ENCODE measurements at regions not wholly inside any gene's neighbourhood (a gene's known extent, or its start where the extent isn't known, plus 50 kb on each side); places are given as distances from the start of the nearest gene placed in this dataset.
"Not testable (repeated sequence)": the region's sequence is repeated elsewhere in the genome, so short reads cannot be mapped to it uniquely, and the experiment has no call there.

- no peak for DNase-seq
Observed at GRCh38 chr3:117871934-117872333, 1162.4 kb downstream of the TUSC7 start.

DNA sequence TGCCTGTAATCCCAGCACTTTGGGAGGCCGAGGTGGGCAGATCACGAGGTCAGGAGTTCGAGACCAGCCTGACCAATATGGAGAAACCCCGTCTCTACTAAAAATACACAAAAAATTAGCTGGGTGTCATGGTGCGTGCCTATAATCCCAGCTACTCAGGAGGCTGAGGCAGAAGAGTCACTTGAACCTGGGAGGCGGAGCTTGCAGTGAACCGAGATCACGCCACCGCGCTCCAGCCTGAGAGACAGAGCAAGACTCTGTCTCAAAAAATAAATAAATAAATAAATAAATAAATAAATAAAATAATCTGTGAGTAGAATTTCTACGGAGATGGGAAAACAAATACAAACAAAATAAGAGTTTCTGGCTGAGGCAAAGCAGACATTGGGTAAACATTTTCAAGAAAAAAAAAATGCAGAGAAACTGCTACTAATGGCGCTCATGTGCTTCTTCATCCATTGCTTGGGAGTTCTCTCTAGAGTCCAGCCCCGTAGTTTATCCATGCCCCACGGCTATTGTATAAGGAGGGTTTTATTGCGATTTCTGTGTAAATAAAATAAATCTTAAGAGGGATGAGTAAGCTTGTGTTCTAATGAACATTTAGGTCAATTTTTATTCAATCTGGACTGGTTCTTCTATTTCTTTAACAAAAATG is 1161.9 kb downstream of the IGSF11 start:
- DNase-seq, result not testable (repeated sequence)

DNA sequence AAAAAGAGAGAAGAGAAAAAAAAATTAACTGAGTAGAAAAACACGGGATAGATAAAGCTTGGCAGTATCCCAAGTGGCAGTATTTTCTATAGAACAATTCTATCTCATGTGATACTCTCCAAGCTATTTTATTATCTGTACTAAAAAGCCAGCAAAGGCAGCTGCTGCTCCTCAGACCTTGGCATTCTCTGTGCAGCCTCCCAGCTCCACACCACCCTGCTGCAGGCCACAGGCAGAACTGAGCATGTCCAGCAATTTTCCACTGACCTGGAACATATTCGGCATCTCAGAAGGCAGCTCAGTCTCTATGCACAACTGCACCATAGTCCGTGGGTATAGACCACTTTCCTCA is 1161.4 kb downstream of the IGSF11 start:
- peak; percentile 26 for DNase-seq

- DNase-seq, result no peak
Observed at GRCh38 chr3:117874028-117874690, 1160.5 kb downstream of the IGSF11 start.

DNA sequence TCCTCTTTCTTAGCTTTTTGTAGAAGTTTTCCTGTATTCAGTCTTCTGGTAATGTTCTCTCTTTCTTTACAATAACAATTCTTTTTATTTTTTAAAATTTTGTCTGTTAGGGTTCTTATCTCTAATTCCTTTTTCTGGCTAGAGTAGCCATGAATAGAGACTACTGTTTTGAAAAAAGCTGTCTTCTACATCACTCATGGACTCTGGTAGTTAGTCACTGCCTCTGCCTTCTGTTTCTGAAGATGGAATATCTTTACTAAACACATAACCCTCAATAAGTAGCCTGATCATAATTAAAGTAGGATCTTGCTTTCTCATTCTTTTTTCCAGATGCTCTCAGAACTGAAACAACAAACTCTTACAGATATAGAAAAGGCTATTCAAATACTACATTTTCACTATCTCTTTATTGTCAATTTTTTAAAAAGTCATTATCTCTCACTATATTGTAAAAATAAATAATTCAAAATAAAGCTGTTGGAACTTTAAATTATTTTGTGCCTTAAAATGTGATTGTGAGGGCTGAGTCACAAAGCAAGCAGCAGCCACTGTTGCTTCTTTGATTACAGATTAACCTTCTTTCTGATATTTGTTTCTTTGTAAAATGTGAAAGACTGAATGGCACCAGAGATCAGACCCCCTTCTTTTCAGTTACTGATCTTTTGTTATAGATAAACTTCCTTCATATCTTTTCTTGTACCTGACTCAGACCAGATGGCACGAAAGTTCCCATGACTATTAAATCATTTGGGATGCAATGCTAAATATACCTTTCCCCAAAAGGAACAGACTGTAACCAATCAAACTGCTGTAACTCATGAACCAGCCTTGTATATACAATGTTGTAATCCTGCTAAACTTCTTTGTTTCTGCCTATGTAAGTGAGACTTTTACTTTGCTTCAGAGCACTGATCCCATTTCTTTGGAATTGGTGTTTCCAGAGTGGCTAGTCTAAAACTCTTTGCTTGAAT is 1159.5 kb downstream of the IGSF11 start:
- no peak for DNase-seq

GRCh38 chr3:117875887-117876286 is 1158.8 kb downstream of the IGSF11 start:
- no peak for DNase-seq

- no peak for DNase-seq
Observed at GRCh38 chr3:117880638-117881037, 1154.0 kb downstream of the IGSF11 start.

GRCh38 chr3:117881210-117881609 is 1153.4 kb downstream of the IGSF11 start:
- no peak for DNase-seq

- DNase-seq, result no peak
Observed at GRCh38 chr3:117885011-117885441, 1149.6 kb downstream of the IGSF11 start.

- DNase-seq, result no peak
Observed at GRCh38 chr3:117886147-117886546, 1148.5 kb downstream of the IGSF11 start.

DNA sequence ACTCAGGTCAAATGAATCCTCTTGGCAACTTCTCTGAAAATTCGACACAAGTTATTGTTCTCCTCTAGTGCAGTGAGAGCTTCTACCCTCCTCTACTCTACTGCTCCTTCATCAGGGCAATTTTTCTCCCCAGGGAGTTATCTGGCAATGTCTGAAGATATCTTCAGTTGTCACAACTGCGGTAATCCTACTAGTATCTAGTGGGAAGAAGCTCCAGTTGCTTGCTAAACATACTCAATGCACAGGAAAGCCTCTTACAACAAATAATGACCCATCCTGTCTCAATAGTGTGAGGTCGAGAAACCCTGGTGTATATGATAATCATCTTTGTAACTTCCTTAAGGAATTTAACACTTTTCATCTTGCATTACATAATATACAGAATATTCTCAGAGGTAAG is 1147.6 kb downstream of the IGSF11 start:
- no peak for DNase-seq

GRCh38 chr3:117887901-117888300 is 1146.7 kb downstream of the IGSF11 start:
- DNase-seq, result no peak

GRCh38 chr3:117892431-117892841 is 1142.2 kb downstream of the IGSF11 start:
- no peak for DNase-seq

DNA sequence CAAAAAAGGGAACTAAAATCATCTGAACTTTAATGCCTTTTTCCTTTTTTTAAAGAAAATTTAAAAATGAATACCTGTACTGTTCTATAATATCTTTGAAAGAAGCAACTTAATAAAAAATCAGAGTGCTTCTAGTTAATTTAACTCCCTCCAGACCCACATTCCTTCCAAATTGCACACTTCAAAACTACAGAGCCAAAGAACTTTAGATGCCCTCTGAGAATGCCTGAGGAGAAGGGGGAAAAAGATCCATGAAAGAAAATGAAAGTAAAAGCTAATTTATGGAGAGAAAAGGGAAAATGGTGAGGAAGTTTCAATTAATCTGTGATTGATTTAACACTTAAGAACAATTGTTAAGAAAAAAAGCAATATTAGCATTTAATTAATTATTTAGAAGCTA is 1141.6 kb downstream of the IGSF11 start:
- DNase-seq, result no peak

- DNase-seq, result no peak
Observed at GRCh38 chr3:117893638-117894037, 1141.0 kb downstream of the IGSF11 start.

DNA sequence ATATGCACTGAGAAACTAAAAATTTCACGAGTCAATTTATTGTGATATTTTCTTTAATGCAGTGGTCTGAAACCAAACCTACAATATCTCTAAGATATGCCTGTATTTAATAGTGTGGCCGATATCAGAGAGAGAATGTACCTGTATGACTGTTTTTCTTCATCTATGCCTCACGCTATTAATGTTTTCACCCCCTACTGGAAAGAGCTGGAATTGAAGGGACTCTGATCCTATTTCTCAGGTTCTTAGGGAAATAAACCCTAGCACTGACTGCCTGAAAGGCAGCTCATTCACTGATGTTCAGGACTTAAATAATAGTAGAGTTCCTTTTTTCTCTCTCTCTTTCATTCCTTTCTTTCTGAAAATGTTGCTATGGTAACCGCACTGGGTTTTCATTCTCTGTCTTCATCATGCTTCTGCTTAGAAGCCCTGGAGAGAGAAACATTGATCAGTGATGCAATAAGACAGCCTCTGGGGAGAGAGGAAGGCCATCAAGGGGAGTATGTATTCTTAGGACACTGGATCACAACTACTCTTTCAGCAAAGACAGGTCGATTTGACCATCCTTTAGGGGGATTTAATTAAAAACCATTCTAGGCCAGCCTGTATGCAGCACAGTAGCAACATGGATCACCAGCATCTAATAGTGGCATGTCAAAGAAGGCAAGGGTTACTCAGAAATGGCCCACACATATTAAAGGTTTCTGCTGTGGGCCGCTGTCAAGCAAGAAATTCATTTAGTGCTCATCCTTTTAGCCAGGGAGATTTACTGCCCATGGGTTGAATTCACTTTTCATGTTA is 1135.7 kb downstream of the IGSF11 start:
- no peak for DNase-seq

DNA sequence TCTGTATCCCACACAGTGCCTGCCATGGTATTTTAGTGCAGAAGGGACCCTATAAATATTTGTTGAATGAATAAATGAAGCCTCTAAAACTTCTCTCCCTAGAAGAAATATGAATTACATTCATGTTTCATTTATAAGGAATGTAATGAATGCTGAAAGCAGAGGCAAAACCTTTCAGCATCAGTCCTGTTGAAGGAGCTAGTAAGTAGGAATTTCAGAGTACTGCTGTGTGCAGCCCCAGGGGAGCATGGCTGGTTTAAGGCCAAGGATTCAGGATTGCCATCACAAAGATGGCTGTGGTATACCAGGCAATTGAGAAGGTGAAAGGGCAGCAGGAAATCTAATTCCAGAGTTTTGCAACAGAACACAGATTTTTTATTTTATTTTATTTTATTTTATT is 1131.4 kb downstream of the IGSF11 start:
- DNase-seq, result no peak

GRCh38 chr3:117910820-117911521 is 1123.7 kb downstream of the IGSF11 start:
- no peak for DNase-seq

- no peak for DNase-seq
Observed at GRCh38 chr3:117912352-117912751, 1122.3 kb downstream of the IGSF11 start.

GRCh38 chr3:117914540-117915100 is 1120.0 kb downstream of the IGSF11 start:
- DNase-seq, result no peak

DNA sequence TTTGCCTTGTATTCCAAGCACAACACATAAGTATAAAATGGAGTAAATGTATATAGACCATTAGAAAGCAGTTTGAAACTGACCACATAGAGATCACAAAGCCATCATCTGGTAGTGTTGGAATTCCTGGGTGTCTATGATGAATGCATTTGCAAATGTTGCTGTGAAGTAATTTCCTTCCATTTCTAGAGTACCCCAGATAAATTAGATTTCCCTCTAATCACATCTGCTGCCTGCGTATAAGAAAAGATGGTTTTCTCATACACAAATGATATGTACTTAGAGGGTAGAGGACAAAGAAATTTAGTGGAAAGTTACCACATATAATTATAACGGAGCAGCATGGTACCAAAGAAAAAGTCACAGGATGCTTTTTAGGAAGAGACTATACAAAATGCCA is 1117.8 kb downstream of the IGSF11 start:
- DNase-seq, result no peak

All from occipital lobe (tissue), 1 donor.